ENCODE measurements at regions not wholly inside any gene's neighbourhood (a gene's known extent, or its start where the extent isn't known, plus 50 kb on each side); places are given as distances from the start of the nearest gene placed in this dataset.

- FAIRE-seq (no peak), DNase-seq (ENCODE audit: low read depth) (no peak)
- Histone ChIP-seq H3K36me3 (ENCODE audit: control insufficient read depth, insufficient read depth, low read length) (no peaks in the 10 kb centered on the region), H3K4me3 (ENCODE audit: low read depth, low read length) (no peak overlapping the region), H3K27me3 (ENCODE audit: control insufficient read depth, insufficient read depth, low read length) (no peaks in the 10 kb centered on the region)
- peak; percentile 44 for TF ChIP-seq CTCF (IDR thresholded peaks at IDR 0.05; ENCODE audit: insufficient read depth, low read length, severe bottlenecking)
These were observed 367.4 kb downstream of the SPRY2 start for GRCh38 chr13:79973533-79973963.

GRCh38 chr13:79972066-79972569 lies 368.8 kb downstream of the SPRY2 start:
- FAIRE-seq (no peak), DNase-seq (ENCODE audit: low read depth) (no peak)
- H3K36me3 ChIP-seq (ENCODE audit: control insufficient read depth, insufficient read depth, low read length): no peaks in the 10 kb centered on the region
- H3K4me3 ChIP-seq (ENCODE audit: low read depth, low read length): no peak overlapping the region
- no peak for TF ChIP-seq CTCF (IDR thresholded peaks at IDR 0.05; ENCODE audit: insufficient read depth, low read length, severe bottlenecking)
- H3K27me3 ChIP-seq (ENCODE audit: control insufficient read depth, insufficient read depth, low read length): no peaks in the 10 kb centered on the region

- FAIRE-seq: no peak
- no peaks in the 10 kb centered on the region for H3K36me3 ChIP-seq (ENCODE audit: control insufficient read depth, insufficient read depth, low read length)
- H3K4me3 ChIP-seq (ENCODE audit: low read depth, low read length): no peak overlapping the region
- no peak for TF ChIP-seq CTCF (IDR thresholded peaks at IDR 0.05; ENCODE audit: insufficient read depth, low read length, severe bottlenecking)
- peak; percentile 66 for DNase-seq (ENCODE audit: low read depth)
- no peaks in the 10 kb centered on the region for H3K27me3 ChIP-seq (ENCODE audit: control insufficient read depth, insufficient read depth, low read length)
These were observed 374.4 kb downstream of the SPRY2 start for GRCh38 chr13:79966493-79966895.

- no peaks in the 10 kb centered on the region for H3K27me3 ChIP-seq (ENCODE audit: control insufficient read depth, insufficient read depth, low read length)
- no peaks in the 10 kb centered on the region for H3K36me3 ChIP-seq (ENCODE audit: control insufficient read depth, insufficient read depth, low read length)
- no peak for FAIRE-seq
- no peak for DNase-seq (ENCODE audit: low read depth)
- TF ChIP-seq CTCF (IDR thresholded peaks at IDR 0.05; ENCODE audit: insufficient read depth, low read length, severe bottlenecking): no peak
- no peak overlapping the region for H3K4me3 ChIP-seq (ENCODE audit: low read depth, low read length)
These were observed 374.9 kb downstream of the SPRY2 start for GRCh38 chr13:79966059-79966458.

GRCh38 chr13:79946556-79946955 lies 394.4 kb downstream of the SPRY2 start:
- Histone ChIP-seq H3K36me3 (ENCODE audit: control insufficient read depth, insufficient read depth, low read length) (no peaks in the 10 kb centered on the region), H3K27me3 (ENCODE audit: control insufficient read depth, insufficient read depth, low read length) (no peaks in the 10 kb centered on the region), H3K4me3 (ENCODE audit: low read depth, low read length) (no peak overlapping the region)
- FAIRE-seq: no peak
- DNase-seq (ENCODE audit: low read depth): no peak
- no peak for TF ChIP-seq CTCF (IDR thresholded peaks at IDR 0.05; ENCODE audit: insufficient read depth, low read length, severe bottlenecking)

GRCh38 chr13:79943346-79944023 lies 397.4 kb downstream of the SPRY2 start:
- H3K27me3 ChIP-seq (ENCODE audit: control insufficient read depth, insufficient read depth, low read length): no peaks in the 10 kb centered on the region
- H3K4me3 ChIP-seq (ENCODE audit: low read depth, low read length): no peak overlapping the region
- TF ChIP-seq CTCF (IDR thresholded peaks at IDR 0.05; ENCODE audit: insufficient read depth, low read length, severe bottlenecking): no peak
- H3K36me3 ChIP-seq (ENCODE audit: control insufficient read depth, insufficient read depth, low read length): no peaks in the 10 kb centered on the region
- FAIRE-seq: no peak
- DNase-seq (ENCODE audit: low read depth): no peak

All from bronchial epithelial cell (primary cell).